ENCODE measurements at regions not wholly inside any gene's neighbourhood (a gene's known extent, or its start where the extent isn't known, plus 50 kb on each side); places are given as distances from the start of the nearest gene placed in this dataset.
A peak's percentile ranks its signal among the peaks of the same experiment; 100 is the strongest.

DNA sequence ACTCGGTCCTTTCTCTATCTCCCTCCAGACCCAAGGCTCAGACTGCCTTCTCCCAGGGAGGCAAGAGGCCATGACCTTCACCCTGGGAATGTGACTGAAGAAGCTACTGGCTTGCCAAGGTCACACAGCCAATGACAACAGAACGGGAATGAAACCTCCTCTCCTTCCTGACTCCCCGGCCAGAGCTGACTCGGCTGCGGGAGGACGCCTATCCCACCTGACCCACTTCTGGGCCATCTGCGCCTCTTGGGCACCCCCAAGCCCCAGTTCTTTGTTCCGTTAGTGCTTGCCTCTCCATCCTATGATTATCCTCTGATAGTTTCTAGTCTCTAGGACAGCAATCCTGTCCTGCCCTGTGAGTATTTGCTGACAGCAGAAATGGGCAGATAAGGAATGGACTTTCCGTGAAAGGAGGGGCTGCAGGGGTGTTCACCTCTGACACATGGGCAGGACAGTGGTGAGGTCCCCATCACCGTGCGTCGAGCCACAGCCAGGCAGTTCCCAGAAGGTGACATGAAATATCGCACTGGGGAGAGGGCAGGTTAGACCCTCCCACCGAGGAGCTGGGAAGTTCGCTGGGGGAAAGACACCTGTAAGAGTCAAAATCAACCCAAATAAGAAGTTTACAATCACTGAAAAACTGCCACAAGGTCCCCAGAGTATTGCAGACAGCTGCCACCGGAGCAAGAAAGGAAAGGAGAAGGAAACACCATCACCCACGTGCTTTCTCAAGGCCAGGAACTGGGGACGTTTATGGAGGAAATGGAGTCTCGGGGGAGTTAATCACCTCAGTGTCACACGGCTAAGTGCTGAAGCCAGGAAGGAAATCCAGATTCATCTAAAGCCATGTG, 63.0 kb downstream of the INSIG1 start:
- no peak for DNase-seq

DNA sequence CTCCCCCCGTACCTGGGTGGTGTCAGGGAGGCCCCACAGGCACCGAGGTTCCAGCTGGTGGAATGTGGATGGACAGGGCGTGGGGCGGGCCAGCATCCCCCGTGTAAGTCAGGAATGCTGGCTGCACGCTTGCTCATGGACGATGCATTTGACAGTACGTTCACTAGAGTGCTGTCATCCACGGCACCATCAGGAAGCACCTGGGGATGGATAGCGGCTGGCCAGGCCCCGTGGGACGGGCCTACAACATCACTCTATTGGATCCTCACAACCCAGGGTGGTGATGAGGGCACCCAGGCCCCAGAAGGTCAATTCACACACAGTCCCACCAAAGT, 63.6 kb downstream of the INSIG1 start:
- DNase-seq, result no peak

DNA sequence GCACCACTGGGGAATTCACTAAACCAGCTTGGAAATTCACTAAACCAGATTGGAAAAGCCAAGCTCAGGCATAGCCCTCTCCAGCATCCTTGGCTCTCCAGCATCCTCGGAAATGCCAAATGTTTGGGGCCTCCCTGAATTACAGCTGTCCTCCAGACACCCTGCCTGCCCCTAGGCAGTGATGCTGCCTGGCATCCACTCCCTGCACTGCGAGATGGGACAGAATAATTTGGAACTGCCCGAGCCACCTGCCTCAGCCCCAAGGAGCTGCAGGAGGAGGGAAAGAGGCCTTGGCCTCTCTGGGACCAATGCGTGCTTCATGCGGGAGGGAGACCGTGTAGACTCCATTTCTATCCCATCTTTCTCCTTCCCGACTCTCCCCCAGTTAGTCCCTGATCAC, 64.3 kb downstream of the INSIG1 start:
- no peak for DNase-seq

GRCh38 chr7:155362380-155363145, 64.9 kb downstream of the INSIG1 start:
- DNase-seq, result no peak

- no peak for DNase-seq
Measured at GRCh38 chr7:155363146-155363539, 65.5 kb downstream of the INSIG1 start.

DNA sequence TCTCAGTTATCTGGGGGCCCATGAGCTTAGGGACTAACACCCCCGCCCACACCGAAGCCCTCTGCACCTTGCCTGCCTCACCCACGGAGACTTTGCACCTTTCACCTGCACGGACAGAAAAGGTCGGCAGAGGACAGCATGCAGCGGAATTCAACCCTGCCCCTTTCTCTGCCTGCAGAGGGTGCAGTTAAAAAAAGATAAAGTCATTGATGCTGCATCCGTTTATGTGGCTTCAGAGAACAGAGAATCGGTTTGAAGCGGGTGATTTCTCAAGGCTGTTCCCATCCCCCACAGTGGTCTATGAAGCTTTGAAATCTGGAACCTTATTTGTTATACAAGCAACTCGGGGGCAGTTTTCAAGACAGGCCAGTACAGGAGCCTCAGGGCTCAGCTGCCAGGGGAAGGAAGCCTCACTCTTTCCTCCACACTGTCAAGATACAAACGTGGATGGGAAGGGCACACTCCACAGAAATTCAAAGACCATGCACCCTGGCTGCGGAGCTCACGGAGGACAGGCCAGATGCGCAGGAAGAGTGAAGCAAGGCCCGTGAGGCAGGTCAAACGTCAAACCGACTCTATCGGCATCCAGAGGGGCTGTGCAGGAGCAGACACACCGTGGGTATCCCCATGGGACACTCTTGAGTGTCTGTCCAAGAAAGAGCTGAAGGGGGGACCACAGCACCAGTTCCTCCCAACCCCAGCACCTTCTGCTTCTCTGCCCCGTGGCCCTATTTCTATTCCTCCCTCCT, 66.3 kb downstream of the INSIG1 start:
- no peak for DNase-seq

- DNase-seq, result no peak
Measured at GRCh38 chr7:155365146-155365874, 67.6 kb downstream of the INSIG1 start.

- no peak for DNase-seq
Measured at GRCh38 chr7:155368894-155369600, 71.4 kb downstream of the INSIG1 start.

- no peak for DNase-seq
Measured at GRCh38 chr7:155369766-155370165, 72.1 kb downstream of the INSIG1 start.

GRCh38 chr7:155371331-155371883, 73.7 kb downstream of the INSIG1 start:
- DNase-seq, result no peak

DNA sequence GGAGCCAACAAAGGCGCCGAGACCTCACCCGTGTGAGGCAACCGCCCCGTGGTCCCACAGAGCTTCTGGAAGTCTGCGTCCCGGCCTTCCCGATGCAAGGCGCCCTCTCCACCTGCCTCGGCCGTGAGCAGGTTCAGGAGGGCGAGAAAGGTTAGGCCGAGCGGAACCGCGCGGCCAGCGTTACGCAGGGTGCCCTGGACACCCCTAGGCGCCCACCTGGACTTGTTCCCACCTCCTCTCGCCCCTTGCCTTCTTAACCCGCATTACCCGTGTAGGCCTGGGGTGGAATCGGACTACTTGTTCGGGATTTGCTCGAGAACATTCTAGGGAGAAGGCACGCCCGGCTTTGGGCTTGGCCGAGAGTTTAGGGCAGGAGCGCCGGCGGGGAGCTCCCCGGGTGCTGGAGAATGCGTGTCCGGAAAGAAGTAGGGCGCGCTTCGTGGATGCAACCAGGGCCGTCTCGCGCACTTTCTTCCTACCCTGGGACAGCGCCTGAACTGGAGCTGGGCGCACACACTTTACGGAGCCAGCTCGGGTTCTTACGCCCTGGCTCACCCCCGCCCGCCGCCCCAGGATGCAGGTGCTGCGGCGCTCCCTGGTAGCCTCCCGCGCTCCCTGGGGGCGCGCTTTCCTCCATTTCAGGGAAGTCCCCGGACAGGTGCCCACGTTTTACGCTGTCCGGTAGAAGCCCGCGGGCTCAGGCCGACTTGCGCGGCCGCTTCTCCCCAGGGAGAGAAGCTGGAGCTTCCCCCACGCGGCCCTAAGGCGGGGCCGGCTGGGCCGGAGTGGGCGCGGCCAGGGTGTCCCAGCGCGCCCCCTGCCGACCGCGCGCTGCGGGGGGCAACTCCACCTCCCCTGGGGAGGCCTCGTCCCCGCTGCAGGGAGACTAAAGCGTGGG, 74.5 kb downstream of the INSIG1 start:
- peak; percentile 16 for DNase-seq

DNA sequence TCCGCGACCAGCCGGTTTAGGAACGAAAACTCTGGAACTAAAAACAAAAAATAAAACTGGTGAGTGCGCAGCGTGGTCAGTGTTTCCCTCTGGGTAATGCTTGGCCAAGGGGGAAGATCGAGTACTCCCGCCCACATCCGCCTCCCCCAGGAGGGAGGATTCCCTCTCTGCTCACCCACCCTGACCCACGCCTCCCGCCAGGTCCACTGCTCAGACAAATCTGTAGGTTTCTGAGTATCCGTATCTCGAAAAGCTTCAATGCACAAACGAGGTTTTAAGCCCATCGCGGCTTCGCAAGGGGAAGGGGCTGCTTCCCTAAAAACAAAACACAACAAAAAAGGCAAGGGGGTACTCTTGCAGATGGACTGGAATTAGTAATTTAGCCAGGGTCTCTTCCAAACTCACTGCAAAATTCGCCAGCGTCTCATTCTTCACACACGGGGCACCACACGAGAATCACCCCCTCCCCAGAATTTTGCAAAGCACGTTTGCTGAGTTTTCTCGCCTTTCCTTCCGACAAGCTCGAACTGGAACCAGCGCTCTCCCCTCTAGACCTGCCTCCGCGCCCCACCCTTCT, 75.2 kb downstream of the INSIG1 start:
- DNase-seq, result no peak

- no peak for DNase-seq
Measured at GRCh38 chr7:155373359-155374273, 75.9 kb downstream of the INSIG1 start.

- no peak for DNase-seq
Measured at GRCh38 chr7:155374276-155375252, 76.9 kb downstream of the INSIG1 start.

DNA sequence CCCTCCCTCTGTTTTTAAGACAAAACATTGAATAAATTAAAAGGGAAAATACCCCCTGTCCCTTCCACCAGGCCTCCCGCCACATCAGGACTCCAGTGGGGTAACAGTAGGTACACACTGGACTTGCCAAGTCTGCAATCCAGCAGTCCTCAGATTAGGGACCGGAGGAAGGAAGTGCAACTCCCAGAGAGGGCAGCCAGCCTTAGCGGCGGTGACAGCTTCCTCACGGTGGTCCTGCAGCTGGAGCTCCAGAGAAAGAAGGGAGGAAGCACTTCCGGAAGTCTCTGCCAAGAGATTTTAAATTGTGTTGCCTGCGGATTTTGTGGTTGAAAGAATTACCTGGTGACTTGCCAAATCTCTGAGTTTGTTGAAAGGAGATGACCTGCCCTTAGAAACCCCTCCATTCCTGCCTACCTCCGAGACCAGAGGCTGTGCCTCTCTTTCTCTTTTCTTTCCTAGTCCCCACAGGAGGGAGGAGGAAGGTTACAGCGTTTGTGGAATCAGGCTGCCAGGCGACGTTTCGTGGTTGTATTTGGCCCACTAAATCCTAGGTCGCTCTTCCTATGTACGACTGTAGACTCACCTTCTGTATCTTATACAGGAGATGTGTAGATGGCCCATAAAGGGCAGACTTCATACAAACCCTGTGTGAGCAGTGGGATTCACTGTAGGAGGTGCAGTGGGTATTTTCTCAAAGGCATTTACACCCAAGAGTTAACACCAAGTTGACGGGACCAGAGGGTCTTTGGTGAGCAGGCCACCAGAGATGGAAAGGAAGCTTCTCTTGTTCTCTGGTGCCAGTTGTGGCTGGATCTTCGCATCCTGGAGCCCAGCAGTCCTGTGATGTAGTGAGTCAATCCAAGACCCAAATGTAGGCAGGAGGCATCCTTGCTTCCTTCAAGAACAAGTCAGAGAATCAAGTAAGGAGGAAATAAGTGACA, 77.9 kb downstream of the INSIG1 start:
- no peak for DNase-seq

DNA sequence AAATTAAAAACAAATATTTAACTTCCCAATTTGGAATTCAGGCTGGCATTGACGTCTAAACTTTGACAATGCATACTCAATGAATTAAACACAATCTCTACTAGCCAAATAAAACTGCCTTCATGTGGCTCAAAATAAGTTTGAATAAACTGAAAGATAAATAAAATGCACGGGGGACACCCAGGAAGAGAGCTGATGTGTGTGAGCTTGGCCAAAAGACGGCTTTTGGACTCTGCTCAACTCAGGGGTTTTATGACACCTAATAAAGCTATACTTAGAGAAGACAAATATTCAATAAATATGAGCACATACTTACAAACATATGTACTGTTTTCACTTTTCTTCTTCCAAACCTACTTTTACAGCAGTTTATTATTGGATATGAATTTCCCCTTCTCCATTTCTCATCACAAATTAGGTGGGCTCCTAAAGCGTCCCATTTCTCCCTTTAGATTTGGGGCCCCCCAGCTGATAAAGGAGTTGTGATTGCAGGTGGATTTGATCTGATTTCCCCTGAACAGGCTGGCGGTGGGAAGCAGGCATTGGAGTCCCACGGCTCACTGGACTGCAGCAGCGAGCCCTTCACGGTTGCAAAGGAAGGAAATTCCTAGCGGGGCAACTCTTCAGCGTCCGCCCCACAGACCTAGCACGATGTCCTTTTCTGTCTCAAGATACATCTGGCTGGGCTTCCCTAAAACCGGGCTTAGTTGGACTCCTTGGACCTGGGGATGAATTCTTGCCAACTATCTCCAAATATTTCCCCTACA, 79.6 kb downstream of the INSIG1 start:
- DNase-seq, result no peak
